ENCODE measurements at regions not wholly inside any gene's neighbourhood (a gene's known extent, or its start where the extent isn't known, plus 50 kb on each side); places are given as distances from the start of the nearest gene placed in this dataset.

- ATAC-seq (peak; percentile 49), DNase-seq (no peak)
- Histone ChIP-seq H3K4me1 (peaks cover 12% of the 10 kb centered on the region), H3K4me3 (no peak overlapping the region), H3K9me3 (no peaks in the 10 kb centered on the region), H3K27me3 (no peaks in the 10 kb centered on the region), H3K36me3 (replicated peaks in 1 of 2; ENCODE audit: insufficient read depth in 1 of 2, low read depth in 2 of 2) (no peaks in the 10 kb centered on the region), H3K27ac (no peak overlapping the region)
- 69 to 74% methylated on average over 5 of the region's 5 CpGs for WGBS, 2 donors
- TF ChIP-seq CTCF (IDR thresholded peaks at IDR 0.05) (no peak), POLR2A (IDR thresholded peaks at IDR 0.05) (no peak)
- intact Hi-C loops (cut with DNase I), result no loop called here
Measured at GRCh38 chr11:19525714-19526113, 186.9 kb upstream of the NAV2 start.

- no peaks in the 10 kb centered on the region for H3K27me3 ChIP-seq
- no peak overlapping the region for H3K27ac ChIP-seq
- TF ChIP-seq POLR2A (IDR thresholded peaks at IDR 0.05) (no peak), CTCF (IDR thresholded peaks at IDR 0.05) (no peak)
- intact Hi-C loops (cut with DNase I), result no loop called here
- H3K36me3 ChIP-seq (replicated peaks in 1 of 2; ENCODE audit: insufficient read depth in 1 of 2, low read depth in 2 of 2), result no peaks in the 10 kb centered on the region
- H3K4me3 ChIP-seq, result no peak overlapping the region
- peaks cover 12% of the 10 kb centered on the region for H3K4me1 ChIP-seq
- 73 to 86% methylated on average over 7 of the region's 7 CpGs for WGBS, 2 donors
- no peaks in the 10 kb centered on the region for H3K9me3 ChIP-seq
- DNase-seq, result no peak
- ATAC-seq, result no peak
Measured at GRCh38 chr11:19525276-19525675, 187.4 kb upstream of the NAV2 start.

GRCh38 chr11:19524171-19524671 is 188.4 kb upstream of the NAV2 start:
- Histone ChIP-seq H3K9me3 (no peaks in the 10 kb centered on the region), H3K36me3 (replicated peaks in 1 of 2; ENCODE audit: insufficient read depth in 1 of 2, low read depth in 2 of 2) (no peaks in the 10 kb centered on the region), H3K4me1 (peaks cover 12% of the 10 kb centered on the region), H3K27ac (peak overlapping the region in 2 of 4 donors; percentile 17 to 21), H3K4me3 (no peak overlapping the region), H3K27me3 (no peaks in the 10 kb centered on the region)
- TF ChIP-seq POLR2A (IDR thresholded peaks at IDR 0.05) (peak in 1 of 3 donors; percentile 21), CTCF (IDR thresholded peaks at IDR 0.05) (no peak)
- DNase-seq (peak; percentile 59 to 72 (median 67)), ATAC-seq (peak; percentile 86)
- 11 to 13% methylated on average over 8 of the region's 8 CpGs for WGBS, 2 donors
- intact Hi-C loops (cut with DNase I), result no loop called here

GRCh38 chr11:19520681-19521080 is 192.0 kb upstream of the NAV2 start:
- H3K27me3 ChIP-seq, result no peaks in the 10 kb centered on the region
- no peaks in the 10 kb centered on the region for H3K9me3 ChIP-seq
- peaks cover 12% of the 10 kb centered on the region for H3K4me1 ChIP-seq
- TF ChIP-seq CTCF (IDR thresholded peaks at IDR 0.05) (no peak), POLR2A (IDR thresholded peaks at IDR 0.05) (no peak)
- H3K4me3 ChIP-seq, result no peak overlapping the region
- 82 to 93% methylated on average over 5 of the region's 5 CpGs for WGBS, 2 donors
- no peaks in the 10 kb centered on the region for H3K36me3 ChIP-seq (replicated peaks in 1 of 2; ENCODE audit: insufficient read depth in 1 of 2, low read depth in 2 of 2)
- DNase-seq (no peak), ATAC-seq (no peak)
- intact Hi-C loops (cut with DNase I), result no loop called here
- H3K27ac ChIP-seq, result no peak overlapping the region

GRCh38 chr11:19519912-19520641 is 192.6 kb upstream of the NAV2 start:
- intact Hi-C loops (cut with DNase I), result no loop called here
- H3K27me3 ChIP-seq, result no peaks in the 10 kb centered on the region
- H3K36me3 ChIP-seq (replicated peaks in 1 of 2; ENCODE audit: insufficient read depth in 1 of 2, low read depth in 2 of 2), result no peaks in the 10 kb centered on the region
- H3K9me3 ChIP-seq, result no peaks in the 10 kb centered on the region
- H3K27ac ChIP-seq, result no peak overlapping the region
- H3K4me1 ChIP-seq, result peaks cover 12% of the 10 kb centered on the region
- DNase-seq (peak in 1 of 4 donors; percentile 26), ATAC-seq (no peak)
- TF ChIP-seq CTCF (IDR thresholded peaks at IDR 0.05) (no peak), POLR2A (IDR thresholded peaks at IDR 0.05) (no peak)
- 80 to 82% methylated on average over 8 of the region's 8 CpGs for WGBS, 2 donors
- no peak overlapping the region for H3K4me3 ChIP-seq
